WI38 (cell line): ENCODE measurements at regions not wholly inside any gene's neighbourhood (a gene's known extent, or its start where the extent isn't known, plus 50 kb on each side); places are given as distances from the start of the nearest gene placed in this dataset.

Experiments
- H3K4me3 ChIP-seq: 2 replicates; pipeline ENCODE4 v1.5.1; 2011; ENCODE audit warnings: low read depth, mild to moderate bottlenecking, control low read depth, low read length
- CTCF ChIP-seq: IDR thresholded peaks from 2 replicates; pipeline ENCODE4 v1.5.1; 2012; ENCODE audit warnings: low read depth, mild to moderate bottlenecking, control low read depth, low read length

GRCh38 chr17:70332356-70333210 is 163.3 kb downstream of the KCNJ2 start:
- TF ChIP-seq CTCF = no peak
- H3K4me3 ChIP-seq = no peak overlapping the region

GRCh38 chr17:70336411-70336810 is 167.1 kb downstream of the KCNJ2 start:
- H3K4me3 ChIP-seq = no peak overlapping the region
- no peak for TF ChIP-seq CTCF

DNA sequence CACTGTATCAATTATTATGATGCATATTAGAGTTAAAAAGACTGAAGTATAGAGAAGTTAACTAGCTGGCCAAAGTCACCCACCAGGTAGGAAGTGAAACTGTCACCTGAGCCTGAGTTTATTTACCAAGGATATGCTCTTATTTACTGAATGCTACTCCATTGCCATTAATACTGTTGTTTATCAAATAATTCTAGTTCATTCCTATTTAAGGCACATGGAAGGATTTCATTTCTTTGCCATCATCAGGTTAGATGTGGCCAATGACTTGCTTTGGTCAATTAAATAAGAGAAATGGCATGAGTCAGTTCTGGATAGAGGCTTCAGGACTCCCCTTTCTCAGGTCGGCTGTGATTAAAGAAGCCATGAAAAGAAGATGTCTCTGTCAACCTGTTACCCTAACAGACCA is 169.6 kb downstream of the KCNJ2 start:
- no peak overlapping the region for H3K4me3 ChIP-seq
- TF ChIP-seq CTCF = no peak

GRCh38 chr17:70343114-70343513 is 173.8 kb downstream of the KCNJ2 start:
- no peak overlapping the region for H3K4me3 ChIP-seq
- TF ChIP-seq CTCF = no peak

DNA sequence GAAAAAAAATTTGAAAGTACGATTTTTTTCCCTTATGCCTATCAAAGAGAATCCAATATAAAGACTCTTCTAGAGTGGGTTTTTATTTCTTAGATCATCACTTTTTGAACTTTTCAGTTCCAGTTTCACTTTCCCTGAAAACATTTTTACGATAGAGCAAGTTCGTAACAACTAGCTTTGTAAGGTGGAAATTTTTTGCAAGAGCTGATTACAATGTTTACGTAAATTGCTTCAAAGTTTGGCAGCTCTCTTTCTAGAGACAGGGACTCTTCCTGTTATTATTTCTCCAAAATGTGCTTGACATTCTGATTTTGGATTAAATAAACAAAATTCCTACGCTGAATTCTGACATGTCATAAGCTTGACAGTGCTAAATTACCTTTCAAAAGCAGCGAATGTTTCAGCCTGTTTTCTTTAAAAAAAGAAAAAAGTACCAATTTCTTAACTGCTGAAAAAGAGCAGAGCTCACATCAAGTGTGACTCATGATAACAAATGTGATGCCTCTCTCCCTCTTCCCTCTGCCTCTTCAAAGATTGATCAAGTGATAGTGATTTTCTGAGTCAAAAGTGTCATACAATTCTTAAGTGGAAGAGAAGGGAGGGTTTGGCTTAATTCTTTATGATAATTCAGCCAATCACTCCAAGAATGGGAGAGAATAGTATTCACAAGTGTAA is 175.2 kb downstream of the KCNJ2 start:
- TF ChIP-seq CTCF = no peak
- no peak overlapping the region for H3K4me3 ChIP-seq

DNA sequence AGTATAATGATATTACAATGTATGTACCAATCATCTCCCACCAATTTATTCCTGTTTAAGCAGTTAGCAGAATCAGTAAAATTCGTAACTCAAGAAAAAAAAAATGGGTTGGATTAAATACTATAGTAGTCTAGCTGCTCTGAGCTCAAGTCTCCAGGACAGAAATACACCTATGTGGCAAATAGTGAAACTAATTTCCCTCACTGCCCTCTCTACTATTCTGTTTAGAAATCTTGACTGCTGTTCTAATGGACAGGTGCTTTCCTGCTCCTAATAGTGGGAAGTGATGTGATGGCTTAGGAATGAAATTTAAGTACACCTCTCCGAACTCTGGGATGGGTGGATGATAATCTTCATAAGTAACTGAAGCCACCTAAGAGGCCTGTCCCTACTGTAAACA is 175.7 kb downstream of the KCNJ2 start:
- no peak overlapping the region for H3K4me3 ChIP-seq
- TF ChIP-seq CTCF = no peak

DNA sequence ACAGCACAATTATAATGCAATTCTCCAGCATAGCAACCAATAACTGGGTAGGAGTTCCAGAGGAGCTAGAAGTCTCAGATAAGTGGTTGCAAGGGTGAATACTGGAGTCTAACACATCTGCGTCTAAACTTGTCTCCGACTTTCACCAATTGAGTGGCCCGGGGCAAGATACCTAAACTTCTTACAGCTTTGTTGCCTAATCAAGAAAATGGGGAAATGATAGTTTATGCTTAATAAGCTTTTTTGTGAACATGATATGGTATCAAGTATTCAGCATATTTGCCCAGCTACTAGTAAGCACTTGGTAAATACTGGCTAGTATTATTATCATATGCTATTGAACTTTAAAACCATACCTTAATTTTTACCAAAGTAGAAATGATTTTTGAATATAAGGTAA is 183.5 kb downstream of the KCNJ2 start:
- no peak for TF ChIP-seq CTCF
- no peak overlapping the region for H3K4me3 ChIP-seq
